ENCODE measurements at regions not wholly inside any gene's neighbourhood (a gene's known extent, or its start where the extent isn't known, plus 50 kb on each side); places are given as distances from the start of the nearest gene placed in this dataset.
"Not testable (repeated sequence)": the region's sequence is repeated elsewhere in the genome, so short reads cannot be mapped to it uniquely, and the experiment has no call there.

DNA sequence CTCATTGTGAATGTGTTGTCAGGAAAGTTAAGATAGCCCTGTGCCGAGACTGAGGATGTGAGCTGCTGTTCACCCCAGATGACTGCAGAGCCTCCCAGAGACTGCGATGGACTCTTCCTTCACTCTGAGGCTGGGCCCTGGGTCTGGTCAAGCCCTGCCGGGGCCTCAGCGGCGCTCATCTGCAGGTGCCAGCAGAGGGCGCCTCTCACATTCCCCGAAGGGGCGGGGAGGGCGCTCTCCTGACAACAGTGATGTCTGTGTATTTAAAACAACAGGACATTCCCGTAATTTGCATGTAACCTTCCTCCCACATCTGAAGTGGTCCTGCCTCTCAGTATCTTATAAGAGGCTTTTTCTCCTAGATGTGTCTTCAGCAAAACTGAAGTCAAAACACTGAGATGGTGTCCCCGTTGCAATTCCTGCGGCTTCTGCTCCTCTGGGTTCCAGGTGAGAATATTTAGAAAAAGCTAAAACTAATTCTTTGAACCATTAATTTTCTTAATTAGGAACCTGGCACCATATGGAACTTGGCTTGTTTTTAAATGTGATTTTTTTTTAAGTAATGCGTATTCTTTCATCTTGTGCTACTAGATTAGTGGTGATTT lies 1377.9 kb downstream of the RPIA start:
- no peaks in the 10 kb centered on the region for H3K79me1 ChIP-seq (ENCODE audit: low read length)
- no peak overlapping the region for H4K5ac ChIP-seq (ENCODE audit: low read length)
- no peak overlapping the region for H3K56ac ChIP-seq (ENCODE audit: low read length)
- no CpG with 5 or more reads among the region's 13 CpGs for WGBS (ENCODE audit: extremely low coverage, insufficient coverage, low lambda C conversion rate)
- no peak overlapping the region for H2BK120ac ChIP-seq (ENCODE audit: low read depth, low read length)
- no peak overlapping the region for H4K8ac ChIP-seq (ENCODE audit: low read depth, low read length)
- no peak overlapping the region for H3K23ac ChIP-seq (ENCODE audit: low read length)
- H2BK5ac ChIP-seq (ENCODE audit: low read length), result no peak overlapping the region
- no peak overlapping the region for H3K9ac ChIP-seq (ENCODE audit: low read length)
- no peaks in the 10 kb centered on the region for H3K36me3 ChIP-seq (ENCODE audit: control insufficient read depth, insufficient read depth, low read length)
- no peak overlapping the region for H3K27ac ChIP-seq (ENCODE audit: low read depth, low read length)
- H2AK5ac ChIP-seq (ENCODE audit: low read length), result no peak overlapping the region
- no peak overlapping the region for H3K4ac ChIP-seq (ENCODE audit: low read depth, low read length)
- no peaks in the 10 kb centered on the region for H3K79me2 ChIP-seq (ENCODE audit: control insufficient read depth, insufficient read depth, low read length)
- H3K18ac ChIP-seq (ENCODE audit: low read length), result no peak overlapping the region
- no peak overlapping the region for H3K4me3 ChIP-seq (ENCODE audit: low read length)
- H3K4me1 ChIP-seq (ENCODE audit: control insufficient read depth, low read depth, low read length), result no peaks in the 10 kb centered on the region
- H2BK15ac ChIP-seq (replicated peaks; ENCODE audit: low read depth), result no peak overlapping the region
- H3K4me2 ChIP-seq (ENCODE audit: low read length), result no peak overlapping the region
- peak; percentile 86 for DNase-seq
- no peaks in the 10 kb centered on the region for H3K27me3 ChIP-seq (ENCODE audit: insufficient read depth, low read length, poor library complexity)

- Histone ChIP-seq H3K9ac (ENCODE audit: low read length) (no peak overlapping the region), H2BK120ac (ENCODE audit: low read depth, low read length) (no peak overlapping the region), H3K36me3 (ENCODE audit: control insufficient read depth, insufficient read depth, low read length) (no peaks in the 10 kb centered on the region), H3K18ac (ENCODE audit: low read length) (no peak overlapping the region), H3K79me2 (ENCODE audit: control insufficient read depth, insufficient read depth, low read length) (no peaks in the 10 kb centered on the region), H2BK5ac (ENCODE audit: low read length) (no peak overlapping the region), H3K56ac (ENCODE audit: low read length) (no peak overlapping the region), H3K79me1 (ENCODE audit: low read length) (no peaks in the 10 kb centered on the region), H4K5ac (ENCODE audit: low read length) (no peak overlapping the region), H2AK5ac (ENCODE audit: low read length) (no peak overlapping the region), H2BK15ac (replicated peaks; ENCODE audit: low read depth) (no peak overlapping the region), H3K4me3 (ENCODE audit: low read length) (no peak overlapping the region), H3K4me2 (ENCODE audit: low read length) (no peak overlapping the region), H3K4me1 (ENCODE audit: control insufficient read depth, low read depth, low read length) (no peaks in the 10 kb centered on the region), H3K27me3 (ENCODE audit: insufficient read depth, low read length, poor library complexity) (no peaks in the 10 kb centered on the region), H3K4ac (ENCODE audit: low read depth, low read length) (no peak overlapping the region), H4K8ac (ENCODE audit: low read depth, low read length) (no peak overlapping the region), H3K27ac (ENCODE audit: low read depth, low read length) (no peak overlapping the region), H3K23ac (ENCODE audit: low read length) (no peak overlapping the region)
- no peak for DNase-seq
- WGBS (ENCODE audit: extremely low coverage, insufficient coverage, low lambda C conversion rate), result no CpG with 5 or more reads among the region's 3 CpGs
These were observed 1384.8 kb downstream of the RPIA start for GRCh38 chr2:90076311-90076710.

DNA sequence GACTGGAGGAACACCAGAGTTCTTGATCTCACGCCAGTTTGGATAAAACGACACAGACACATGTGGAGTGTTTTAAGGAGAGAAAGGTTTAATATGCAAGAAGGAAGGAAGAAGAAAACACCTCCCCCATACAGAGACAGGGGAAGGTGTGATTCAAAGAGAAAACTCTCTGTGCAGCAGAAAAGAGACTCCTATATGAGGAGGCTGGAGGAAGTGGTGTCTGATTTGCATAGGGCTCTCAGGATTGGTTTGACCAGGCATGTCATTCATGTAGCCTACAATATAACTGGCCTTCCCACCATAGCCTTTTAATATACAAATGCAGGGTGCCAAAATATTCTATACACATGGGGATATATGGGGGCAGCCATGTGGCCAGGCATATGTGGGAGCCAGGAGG lies 1386.5 kb downstream of the RPIA start:
- H2BK5ac ChIP-seq (ENCODE audit: low read length), result no peak overlapping the region
- H4K8ac ChIP-seq (ENCODE audit: low read depth, low read length), result no peak overlapping the region
- no peak for DNase-seq
- no peaks in the 10 kb centered on the region for H3K36me3 ChIP-seq (ENCODE audit: control insufficient read depth, insufficient read depth, low read length)
- H3K23ac ChIP-seq (ENCODE audit: low read length), result no peak overlapping the region
- no peak overlapping the region for H3K56ac ChIP-seq (ENCODE audit: low read length)
- no peak overlapping the region for H3K4me2 ChIP-seq (ENCODE audit: low read length)
- WGBS (ENCODE audit: extremely low coverage, insufficient coverage, low lambda C conversion rate), result no CpG with 5 or more reads among the region's 2 CpGs
- H3K18ac ChIP-seq (ENCODE audit: low read length), result no peak overlapping the region
- H2AK5ac ChIP-seq (ENCODE audit: low read length), result no peak overlapping the region
- H3K27me3 ChIP-seq (ENCODE audit: insufficient read depth, low read length, poor library complexity), result no peaks in the 10 kb centered on the region
- no peak overlapping the region for H2BK15ac ChIP-seq (replicated peaks; ENCODE audit: low read depth)
- H2BK120ac ChIP-seq (ENCODE audit: low read depth, low read length), result no peak overlapping the region
- H3K4me1 ChIP-seq (ENCODE audit: control insufficient read depth, low read depth, low read length), result no peaks in the 10 kb centered on the region
- H3K4me3 ChIP-seq (ENCODE audit: low read length), result no peak overlapping the region
- no peak overlapping the region for H3K9ac ChIP-seq (ENCODE audit: low read length)
- H3K4ac ChIP-seq (ENCODE audit: low read depth, low read length), result no peak overlapping the region
- no peaks in the 10 kb centered on the region for H3K79me2 ChIP-seq (ENCODE audit: control insufficient read depth, insufficient read depth, low read length)
- H3K79me1 ChIP-seq (ENCODE audit: low read length), result no peaks in the 10 kb centered on the region
- H4K5ac ChIP-seq (ENCODE audit: low read length), result no peak overlapping the region
- H3K27ac ChIP-seq (ENCODE audit: low read depth, low read length), result no peak overlapping the region

DNA sequence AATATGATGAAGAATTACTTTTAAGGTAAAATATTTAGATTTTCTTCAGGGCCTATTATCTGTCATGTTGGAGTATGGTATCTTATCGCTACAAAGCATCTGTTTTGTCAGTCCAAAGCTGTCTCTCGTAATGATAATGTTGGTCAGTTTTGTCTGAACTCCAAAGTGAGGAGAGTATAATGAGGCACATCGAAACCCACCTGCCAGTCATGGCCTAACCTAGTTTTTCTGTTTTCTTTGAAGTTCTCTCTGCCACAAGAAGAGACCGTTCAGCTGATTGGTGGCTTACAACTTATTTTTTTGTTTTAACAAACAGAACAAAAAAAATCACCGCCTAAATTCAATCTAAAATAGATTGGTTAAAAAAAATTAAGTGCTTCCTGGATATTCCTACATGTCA lies 1387.9 kb downstream of the RPIA start:
- no peak for DNase-seq
- Histone ChIP-seq H3K27me3 (ENCODE audit: insufficient read depth, low read length, poor library complexity) (no peaks in the 10 kb centered on the region), H3K4me3 (ENCODE audit: low read length) (no peak overlapping the region), H3K4ac (ENCODE audit: low read depth, low read length) (no peak overlapping the region), H2AK5ac (ENCODE audit: low read length) (no peak overlapping the region), H3K56ac (ENCODE audit: low read length) (no peak overlapping the region), H3K4me1 (ENCODE audit: control insufficient read depth, low read depth, low read length) (no peaks in the 10 kb centered on the region), H2BK120ac (ENCODE audit: low read depth, low read length) (no peak overlapping the region), H3K79me1 (ENCODE audit: low read length) (no peaks in the 10 kb centered on the region), H2BK15ac (replicated peaks; ENCODE audit: low read depth) (no peak overlapping the region), H3K36me3 (ENCODE audit: control insufficient read depth, insufficient read depth, low read length) (no peaks in the 10 kb centered on the region), H3K18ac (ENCODE audit: low read length) (no peak overlapping the region), H3K23ac (ENCODE audit: low read length) (no peak overlapping the region), H3K4me2 (ENCODE audit: low read length) (no peak overlapping the region), H4K5ac (ENCODE audit: low read length) (no peak overlapping the region), H3K79me2 (ENCODE audit: control insufficient read depth, insufficient read depth, low read length) (no peaks in the 10 kb centered on the region), H3K27ac (ENCODE audit: low read depth, low read length) (no peak overlapping the region), H4K8ac (ENCODE audit: low read depth, low read length) (no peak overlapping the region), H3K9ac (ENCODE audit: low read length) (no peak overlapping the region), H2BK5ac (ENCODE audit: low read length) (no peak overlapping the region)
- no CpG with 5 or more reads among the region's 5 CpGs for WGBS (ENCODE audit: extremely low coverage, insufficient coverage, low lambda C conversion rate)

GRCh38 chr2:90087792-90088191 lies 1396.3 kb downstream of the RPIA start:
- not testable (repeated sequence) for H3K4me3 ChIP-seq (ENCODE audit: low read length); H3K4me2 ChIP-seq (ENCODE audit: low read length); H3K79me2 ChIP-seq (ENCODE audit: control insufficient read depth, insufficient read depth, low read length); H2BK5ac ChIP-seq (ENCODE audit: low read length); H3K4ac ChIP-seq (ENCODE audit: low read depth, low read length); H3K27ac ChIP-seq (ENCODE audit: low read depth, low read length); H3K79me1 ChIP-seq (ENCODE audit: low read length); H3K36me3 ChIP-seq (ENCODE audit: control insufficient read depth, insufficient read depth, low read length); H3K18ac ChIP-seq (ENCODE audit: low read length); H4K8ac ChIP-seq (ENCODE audit: low read depth, low read length); H3K27me3 ChIP-seq (ENCODE audit: insufficient read depth, low read length, poor library complexity); H3K56ac ChIP-seq (ENCODE audit: low read length); H3K9ac ChIP-seq (ENCODE audit: low read length); H2BK120ac ChIP-seq (ENCODE audit: low read depth, low read length); H2AK5ac ChIP-seq (ENCODE audit: low read length); H2BK15ac ChIP-seq (replicated peaks; ENCODE audit: low read depth); H3K23ac ChIP-seq (ENCODE audit: low read length); H3K4me1 ChIP-seq (ENCODE audit: control insufficient read depth, low read depth, low read length); H4K5ac ChIP-seq (ENCODE audit: low read length)
- peak; percentile 52 for DNase-seq
- no CpG with 5 or more reads among the region's 2 CpGs for WGBS (ENCODE audit: extremely low coverage, insufficient coverage, low lambda C conversion rate)

DNA sequence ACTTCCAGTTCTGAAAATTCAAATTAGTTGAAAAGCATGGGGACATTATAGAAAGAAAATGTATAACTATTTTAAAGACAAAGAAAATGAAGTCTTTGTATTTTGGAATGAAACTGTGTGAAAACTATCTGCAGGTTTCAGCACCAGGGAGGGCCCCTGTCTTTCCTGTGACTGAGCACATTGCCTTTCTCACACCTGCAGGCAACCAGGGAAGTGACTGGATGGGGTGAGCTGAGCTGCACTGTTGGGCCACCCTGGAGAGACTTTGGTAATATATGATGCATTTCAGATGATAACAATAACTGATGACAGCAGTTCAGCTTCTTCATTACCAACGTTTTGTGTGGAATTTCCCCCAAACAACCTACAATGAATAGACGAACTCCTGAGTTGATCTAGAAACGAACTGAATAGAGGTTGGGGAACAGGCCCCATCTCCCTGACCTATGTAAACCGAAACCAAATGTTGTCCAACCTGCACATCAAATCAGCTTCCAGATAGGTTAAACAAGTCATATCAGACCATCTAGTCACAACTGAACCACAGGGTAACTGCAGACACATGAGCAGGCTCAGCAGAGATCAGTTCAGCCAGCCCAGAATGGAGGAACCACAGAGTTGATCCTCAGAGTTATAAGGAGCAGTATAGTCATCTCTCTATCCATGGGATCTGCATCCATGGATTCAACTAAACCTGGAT lies 1402.2 kb downstream of the RPIA start:
- not testable (repeated sequence) for H3K23ac ChIP-seq (ENCODE audit: low read length); H3K27me3 ChIP-seq (ENCODE audit: insufficient read depth, low read length, poor library complexity); H3K27ac ChIP-seq (ENCODE audit: low read depth, low read length); H3K56ac ChIP-seq (ENCODE audit: low read length); H3K4me2 ChIP-seq (ENCODE audit: low read length); H3K4me1 ChIP-seq (ENCODE audit: control insufficient read depth, low read depth, low read length); H2AK5ac ChIP-seq (ENCODE audit: low read length); H2BK5ac ChIP-seq (ENCODE audit: low read length); DNase-seq; H3K9ac ChIP-seq (ENCODE audit: low read length); H3K79me1 ChIP-seq (ENCODE audit: low read length); H3K36me3 ChIP-seq (ENCODE audit: control insufficient read depth, insufficient read depth, low read length); H3K4ac ChIP-seq (ENCODE audit: low read depth, low read length); H3K4me3 ChIP-seq (ENCODE audit: low read length); H4K5ac ChIP-seq (ENCODE audit: low read length); H2BK120ac ChIP-seq (ENCODE audit: low read depth, low read length); H3K79me2 ChIP-seq (ENCODE audit: control insufficient read depth, insufficient read depth, low read length); H3K18ac ChIP-seq (ENCODE audit: low read length); H4K8ac ChIP-seq (ENCODE audit: low read depth, low read length); H2BK15ac ChIP-seq (replicated peaks; ENCODE audit: low read depth)
- no CpG with 5 or more reads among the region's 4 CpGs for WGBS (ENCODE audit: extremely low coverage, insufficient coverage, low lambda C conversion rate)

All from mesendoderm (in vitro differentiated cells).